ENCODE measurements at regions not wholly inside any gene's neighbourhood (a gene's known extent, or its start where the extent isn't known, plus 50 kb on each side); places are given as distances from the start of the nearest gene placed in this dataset.

DNA sequence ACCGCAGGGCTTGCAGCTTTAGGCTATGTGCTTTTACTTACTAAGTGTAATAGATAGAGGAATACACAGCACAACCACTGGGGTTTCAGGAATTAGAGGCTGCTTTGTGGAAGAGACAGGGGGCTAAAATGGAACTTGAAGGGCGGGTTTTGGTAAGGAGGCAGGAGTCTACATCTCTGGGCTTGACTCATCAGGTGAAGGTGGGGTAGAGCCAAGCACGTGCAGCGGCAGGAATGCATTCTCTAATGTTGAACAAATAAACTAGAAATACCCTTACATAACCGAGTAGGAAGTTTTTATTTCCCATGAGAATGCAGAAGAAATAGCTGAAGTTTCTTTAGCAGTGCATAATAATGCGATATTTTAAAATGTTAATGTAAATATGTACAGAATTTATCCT lies 673.8 kb upstream of the SALL3 start:
- in situ Hi-C loops (cut with MboI; ENCODE audit: low pct_ligation_motif_present in 1 of 4, low pct_unique_long_range_greater_than_20kb in 1 of 4, low sequenced_read_pairs in 3 of 4) = no loop called here
- WGBS, 2 donors (ENCODE audit: low coverage in 1 of 2) = 67 to 71% methylated on average over 6 of the region's 6 CpGs
- no peak for DNase-seq
- H3K4me1 ChIP-seq = no peaks in the 10 kb centered on the region
- H3K4me3 ChIP-seq = no peak overlapping the region
- H3K27ac ChIP-seq = no peak overlapping the region
- intact Hi-C loops (cut with DNase I; ENCODE audit: low total_unique reads) = no loop called here
- H3K36me3 ChIP-seq = no peaks in the 10 kb centered on the region
- H3K9me3 ChIP-seq = no peaks in the 10 kb centered on the region
- H3K27me3 ChIP-seq = no peaks in the 10 kb centered on the region
- TF ChIP-seq POLR2A (IDR thresholded peaks at IDR 0.05) (no peak), EP300 (IDR thresholded peaks at IDR 0.05; ENCODE audit: low read depth) (no peak), POLR2AphosphoS5 (IDR thresholded peaks at IDR 0.05) (no peak)
- TF ChIP-seq, protein P1, sequence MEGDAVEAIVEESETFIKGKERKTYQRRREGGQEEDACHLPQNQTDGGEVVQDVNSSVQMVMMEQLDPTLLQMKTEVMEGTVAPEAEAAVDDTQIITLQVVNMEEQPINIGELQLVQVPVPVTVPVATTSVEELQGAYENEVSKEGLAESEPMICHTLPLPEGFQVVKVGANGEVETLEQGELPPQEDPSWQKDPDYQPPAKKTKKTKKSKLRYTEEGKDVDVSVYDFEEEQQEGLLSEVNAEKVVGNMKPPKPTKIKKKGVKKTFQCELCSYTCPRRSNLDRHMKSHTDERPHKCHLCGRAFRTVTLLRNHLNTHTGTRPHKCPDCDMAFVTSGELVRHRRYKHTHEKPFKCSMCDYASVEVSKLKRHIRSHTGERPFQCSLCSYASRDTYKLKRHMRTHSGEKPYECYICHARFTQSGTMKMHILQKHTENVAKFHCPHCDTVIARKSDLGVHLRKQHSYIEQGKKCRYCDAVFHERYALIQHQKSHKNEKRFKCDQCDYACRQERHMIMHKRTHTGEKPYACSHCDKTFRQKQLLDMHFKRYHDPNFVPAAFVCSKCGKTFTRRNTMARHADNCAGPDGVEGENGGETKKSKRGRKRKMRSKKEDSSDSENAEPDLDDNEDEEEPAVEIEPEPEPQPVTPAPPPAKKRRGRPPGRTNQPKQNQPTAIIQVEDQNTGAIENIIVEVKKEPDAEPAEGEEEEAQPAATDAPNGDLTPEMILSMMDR (IDR thresholded peaks at IDR 0.05) = no peak

DNA sequence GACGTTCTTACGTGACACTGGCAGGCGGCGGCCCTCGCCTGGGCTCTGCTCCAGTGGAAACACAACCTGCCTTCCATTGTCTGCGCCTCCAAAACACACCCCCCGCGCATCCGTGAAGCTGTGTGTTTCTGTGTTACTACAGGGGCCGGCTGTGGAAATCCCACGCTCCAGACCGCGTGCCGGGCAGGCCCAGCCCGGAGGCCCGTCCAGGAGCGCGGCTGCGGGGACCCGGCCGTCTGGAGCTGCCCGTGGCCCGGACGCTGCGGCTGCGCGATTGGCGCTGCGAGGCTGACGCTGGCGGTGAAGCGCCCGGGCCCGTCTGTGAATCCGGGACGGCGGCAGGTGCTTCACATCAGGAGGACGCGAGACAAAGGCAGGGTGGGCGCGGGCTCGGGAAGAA lies 670.3 kb upstream of the SALL3 start:
- DNase-seq = no peak
- TF ChIP-seq POLR2AphosphoS5 (IDR thresholded peaks at IDR 0.05) (no peak), POLR2A (IDR thresholded peaks at IDR 0.05) (no peak), EP300 (IDR thresholded peaks at IDR 0.05; ENCODE audit: low read depth) (no peak)
- TF ChIP-seq, protein P1 (IDR thresholded peaks at IDR 0.05) = no peak
- Histone ChIP-seq H3K4me1 (no peaks in the 10 kb centered on the region), H3K27ac (no peak overlapping the region), H3K36me3 (no peaks in the 10 kb centered on the region), H3K27me3 (no peaks in the 10 kb centered on the region), H3K4me3 (no peak overlapping the region), H3K9me3 (no peaks in the 10 kb centered on the region)
- in situ Hi-C loops (cut with MboI; ENCODE audit: low pct_ligation_motif_present in 1 of 4, low pct_unique_long_range_greater_than_20kb in 1 of 4, low sequenced_read_pairs in 3 of 4) (no loop called here), intact Hi-C loops (cut with DNase I; ENCODE audit: low total_unique reads) (no loop called here)
- WGBS, 2 donors (ENCODE audit: low coverage in 1 of 2) = 70 to 89% methylated on average over 2 to 38 of the region's 42 CpGs

DNA sequence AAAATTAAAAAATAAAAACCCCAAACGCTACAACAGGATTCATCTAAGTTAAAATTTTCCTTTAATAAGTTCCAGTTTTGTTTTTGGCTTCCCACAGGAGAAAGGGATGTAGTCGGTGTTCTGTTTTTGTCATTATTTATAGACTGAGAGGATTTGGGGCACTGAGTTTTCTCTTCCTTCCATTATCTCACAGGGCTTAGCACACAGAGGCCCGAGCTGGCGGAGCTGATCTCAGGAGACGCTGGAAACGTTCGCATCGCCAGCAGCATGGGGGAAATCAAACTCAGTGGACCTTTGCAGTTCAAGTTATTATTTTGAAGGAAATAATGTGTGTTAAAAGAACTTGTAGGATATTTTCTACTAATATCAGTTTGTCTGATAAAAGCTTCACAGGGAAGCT lies 669.7 kb upstream of the SALL3 start:
- intact Hi-C loops (cut with DNase I; ENCODE audit: low total_unique reads) = no loop called here
- no peaks in the 10 kb centered on the region for H3K36me3 ChIP-seq
- TF ChIP-seq POLR2A (IDR thresholded peaks at IDR 0.05) (no peak), EP300 (IDR thresholded peaks at IDR 0.05; ENCODE audit: low read depth) (no peak), POLR2AphosphoS5 (IDR thresholded peaks at IDR 0.05) (no peak)
- TF ChIP-seq, protein P1 (IDR thresholded peaks at IDR 0.05) = no peak
- H3K27ac ChIP-seq = no peak overlapping the region
- H3K9me3 ChIP-seq = no peaks in the 10 kb centered on the region
- H3K27me3 ChIP-seq = no peaks in the 10 kb centered on the region
- H3K4me1 ChIP-seq = no peaks in the 10 kb centered on the region
- 74 to 82% methylated on average over 8 of the region's 8 CpGs for WGBS, 2 donors (ENCODE audit: low coverage in 1 of 2)
- in situ Hi-C loops (cut with MboI; ENCODE audit: low pct_ligation_motif_present in 1 of 4, low pct_unique_long_range_greater_than_20kb in 1 of 4, low sequenced_read_pairs in 3 of 4) = no loop called here
- no peak overlapping the region for H3K4me3 ChIP-seq
- no peak for DNase-seq

DNA sequence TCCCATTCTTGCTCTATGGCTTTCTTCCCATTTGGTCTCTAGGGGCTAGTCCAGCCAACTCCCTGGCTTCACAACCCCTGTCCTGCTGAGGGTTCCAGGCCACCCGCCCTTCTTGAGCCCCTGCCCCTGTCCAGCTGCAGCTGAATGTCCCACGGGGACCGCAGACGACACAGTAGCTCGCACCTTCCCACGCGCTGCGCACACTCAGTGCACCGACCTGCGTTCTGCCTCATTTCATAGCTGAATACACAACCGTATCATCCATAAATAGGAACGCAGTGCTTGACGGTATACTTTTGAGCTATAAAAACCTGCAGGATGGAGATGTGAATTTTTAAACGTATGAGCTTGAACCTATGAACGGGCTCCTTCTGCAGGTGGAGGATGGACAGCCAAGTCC lies 660.4 kb upstream of the SALL3 start:
- H3K9me3 ChIP-seq = no peaks in the 10 kb centered on the region
- H3K27ac ChIP-seq = no peak overlapping the region
- 67 to 84% methylated on average over 1 to 15 of the region's 15 CpGs for WGBS, 2 donors (ENCODE audit: low coverage in 1 of 2)
- H3K27me3 ChIP-seq = no peaks in the 10 kb centered on the region
- H3K36me3 ChIP-seq = no peaks in the 10 kb centered on the region
- H3K4me3 ChIP-seq = no peak overlapping the region
- intact Hi-C loops (cut with DNase I; ENCODE audit: low total_unique reads) = no loop called here
- TF ChIP-seq POLR2AphosphoS5 (IDR thresholded peaks at IDR 0.05) (no peak), EP300 (IDR thresholded peaks at IDR 0.05; ENCODE audit: low read depth) (no peak)
- no peaks in the 10 kb centered on the region for H3K4me1 ChIP-seq
- in situ Hi-C loops (cut with MboI; ENCODE audit: low pct_ligation_motif_present in 1 of 4, low pct_unique_long_range_greater_than_20kb in 1 of 4, low sequenced_read_pairs in 3 of 4) = no loop called here
- no peak for DNase-seq

DNA sequence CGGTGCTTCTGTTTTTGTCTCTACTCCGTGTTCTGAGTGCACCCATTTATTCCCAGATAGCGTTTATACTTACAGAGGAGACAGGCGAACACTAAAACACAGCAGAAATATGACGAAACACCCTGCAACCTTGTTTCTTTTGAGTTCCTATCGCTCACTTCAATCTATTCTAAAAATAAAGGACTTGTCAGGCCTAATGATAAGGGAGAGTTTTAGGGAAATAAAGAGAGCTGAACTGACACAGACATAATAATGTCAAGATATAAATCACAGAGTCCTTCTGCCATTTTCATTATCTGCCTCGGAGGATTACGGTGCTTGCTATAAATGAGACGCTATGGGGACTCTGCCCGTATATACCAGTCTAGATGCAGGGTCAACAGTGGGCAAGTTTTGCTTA lies 659.7 kb upstream of the SALL3 start:
- no peak for DNase-seq
- Histone ChIP-seq H3K4me1 (no peaks in the 10 kb centered on the region), H3K36me3 (no peaks in the 10 kb centered on the region), H3K9me3 (no peaks in the 10 kb centered on the region), H3K27me3 (no peaks in the 10 kb centered on the region), H3K4me3 (no peak overlapping the region), H3K27ac (no peak overlapping the region)
- in situ Hi-C loops (cut with MboI; ENCODE audit: low pct_ligation_motif_present in 1 of 4, low pct_unique_long_range_greater_than_20kb in 1 of 4, low sequenced_read_pairs in 3 of 4) (no loop called here), intact Hi-C loops (cut with DNase I; ENCODE audit: low total_unique reads) (no loop called here)
- TF ChIP-seq, protein P1 (IDR thresholded peaks at IDR 0.05) = no peak
- TF ChIP-seq POLR2A (IDR thresholded peaks at IDR 0.05) = no peak
- TF ChIP-seq POLR2AphosphoS5 (IDR thresholded peaks at IDR 0.05) = no peak
- TF ChIP-seq EP300 (IDR thresholded peaks at IDR 0.05; ENCODE audit: low read depth) = no peak
- 81 to 83% methylated on average over 10 of the region's 10 CpGs for WGBS, 2 donors (ENCODE audit: low coverage in 1 of 2)
